Thyroid gland (tissue), 4 donors: ENCODE measurements at regions not wholly inside any gene's neighbourhood (a gene's known extent, or its start where the extent isn't known, plus 50 kb on each side); places are given as distances from the start of the nearest gene placed in this dataset.

ENCODE experiments used
- CTCF ChIP-seq, 6 experiments: fragments of 200-600 bp in 3 of 6; fragments of 450-650 bp in 3 of 6; sonication (generic) in 3 of 6; IDR thresholded peaks; one replicate each; pipeline ENCODE4 v1.5.1; 2016 to 2019; ENCODE audit warnings: antibody characterized with exemption in 6 of 6, mild to moderate bottlenecking in 2 of 6, inconsistent platforms in 1 of 6, moderate library complexity in 1 of 6
- POLR2A ChIP-seq, 2 donors: fragments of 450-650 bp; IDR thresholded peaks; one replicate each; pipeline ENCODE4 v1.6.1; 2017; ENCODE audit warnings: antibody characterized with exemption in 2 of 2, mild to moderate bottlenecking in 2 of 2, moderate library complexity in 1 of 2

GRCh38 chr6:77025736-77026223 lies 437.5 kb downstream of the HTR1B start:
- TF ChIP-seq CTCF (IDR thresholded peaks at IDR 0.05) (no peak), POLR2A (IDR thresholded peaks at IDR 0.05) (no peak)
